D721Med (cell line): ENCODE measurements at regions not wholly inside any gene's neighbourhood (a gene's known extent, or its start where the extent isn't known, plus 50 kb on each side); places are given as distances from the start of the nearest gene placed in this dataset.

Source experiments
- DNase-seq: peaks from one replicate; pipeline ENCODE4 v3.0.0; 2011; ENCODE audit warnings: low spot score; ENCODE audit not compliant: insufficient read length
- FAIRE-seq: peaks from 2 replicates; lab custom pipeline; 2011; peaks lifted over from hg19 to GRCh38; lab: Jason Lieb, UNC
- CTCF ChIP-seq: IDR thresholded peaks from 2 replicates; pipeline ENCODE4 v1.5.1; 2012; ENCODE audit warnings: mild to moderate bottlenecking, control low read depth; ENCODE audit not compliant: insufficient read depth; ENCODE audit errors: missing control alignments

DNA sequence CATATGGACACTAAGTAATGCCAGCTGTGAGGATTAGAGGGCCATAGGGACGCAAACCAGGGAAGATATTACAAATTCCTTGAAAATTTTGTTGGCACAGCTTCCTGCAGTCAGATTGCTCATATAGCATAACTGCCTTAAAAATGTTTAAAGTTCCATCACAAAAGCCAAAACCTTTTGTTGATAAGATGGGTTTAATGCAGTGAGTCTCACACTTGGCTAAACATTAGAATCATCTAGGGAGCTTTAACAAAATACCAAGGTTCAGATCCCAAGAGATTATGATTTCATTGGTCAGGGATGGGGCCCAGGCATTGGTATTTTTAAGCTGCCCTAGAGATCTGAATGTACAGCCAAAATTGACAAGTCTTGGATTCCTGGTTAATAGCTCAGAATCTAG, 376.5 kb upstream of the MAD2L1 start:
- DNase-seq (no peak), FAIRE-seq (no peak)
- no peak for TF ChIP-seq CTCF

DNA sequence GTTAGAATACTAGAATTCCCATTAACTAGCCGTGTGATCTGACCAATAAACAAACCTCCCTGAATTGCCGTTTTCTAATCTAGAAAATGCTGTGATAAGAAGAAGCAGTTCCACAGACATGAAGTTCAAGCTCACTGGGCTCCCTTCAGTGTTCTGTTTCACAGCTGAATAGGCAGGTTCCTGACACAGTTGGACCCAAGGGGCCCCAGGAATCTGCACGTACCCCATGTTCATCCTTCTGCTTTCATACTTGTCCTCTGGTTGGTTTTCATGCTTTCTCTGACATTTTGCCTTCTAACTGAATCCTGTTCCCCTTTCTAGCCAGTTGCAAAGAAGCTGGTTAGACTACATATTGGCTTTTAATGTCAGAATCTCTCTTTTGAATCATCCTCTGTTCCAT, 374.1 kb upstream of the MAD2L1 start:
- no peak for TF ChIP-seq CTCF
- FAIRE-seq (no peak), DNase-seq (no peak)

DNA sequence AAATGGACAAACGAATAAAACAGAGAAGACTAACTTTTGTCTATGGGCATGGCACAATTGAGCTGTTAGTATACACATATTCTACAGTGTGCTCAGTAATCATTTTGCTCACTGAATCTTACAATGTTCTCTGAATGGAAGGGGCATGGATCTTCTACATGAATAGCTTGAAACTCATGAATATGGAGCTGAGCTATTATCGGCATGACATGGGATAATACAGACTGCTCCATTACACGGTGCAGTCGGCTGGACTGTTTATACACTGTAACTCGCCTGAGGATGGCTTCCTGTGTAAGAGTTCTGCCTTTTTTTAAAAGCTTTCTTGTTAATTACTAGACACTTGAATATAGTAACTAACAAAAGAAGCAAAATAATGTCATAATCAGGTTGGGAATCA, 368.5 kb upstream of the MAD2L1 start:
- FAIRE-seq (no peak), DNase-seq (no peak)
- no peak for TF ChIP-seq CTCF

- FAIRE-seq, result no peak
- no peak for DNase-seq
- no peak for TF ChIP-seq CTCF
Observed at GRCh38 chr4:120434756-120435155, 368.1 kb upstream of the MAD2L1 start.

- DNase-seq (no peak), FAIRE-seq (no peak)
- no peak for TF ChIP-seq CTCF
Observed at GRCh38 chr4:120432301-120432860, 365.7 kb upstream of the MAD2L1 start.

- no peak for DNase-seq
- FAIRE-seq, result no peak
- TF ChIP-seq CTCF, result no peak
Observed at GRCh38 chr4:120431180-120431579, 364.5 kb upstream of the MAD2L1 start.

DNA sequence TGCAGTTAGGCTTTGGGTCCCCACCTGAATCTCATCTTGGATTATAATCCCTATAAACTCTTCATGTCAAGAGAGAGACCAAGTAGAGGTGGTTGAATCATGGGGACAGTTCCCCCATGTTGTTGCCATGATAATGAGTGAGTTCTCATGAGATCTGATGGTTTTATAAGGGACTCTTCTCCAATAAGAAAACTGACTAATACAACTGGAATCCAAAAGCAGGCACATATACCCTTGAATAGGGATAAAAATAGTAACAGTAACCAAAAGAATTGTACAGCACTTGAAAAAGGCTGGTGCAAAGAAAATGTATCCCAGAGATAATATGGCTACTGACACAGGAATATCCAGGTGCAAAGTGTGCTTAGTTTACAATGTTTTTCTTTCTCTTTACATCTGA, 351.5 kb upstream of the MAD2L1 start:
- no peak for DNase-seq
- FAIRE-seq, result no peak
- no peak for TF ChIP-seq CTCF
